HG03060 (cell line): ENCODE measurements at regions not wholly inside any gene's neighbourhood (a gene's known extent, or its start where the extent isn't known, plus 50 kb on each side); places are given as distances from the start of the nearest gene placed in this dataset.
A peak's percentile ranks its signal among the peaks of the same experiment; 100 is the strongest.

Source experiments
- ATAC-seq: cut with Tn5 transposase; IDR thresholded peaks from one replicate; pipeline ENCODE4 v1.9.1; 2021; ENCODE audit warnings: low read depth, moderate number of reproducible peaks; ENCODE audit not compliant: unreplicated experiment

DNA sequence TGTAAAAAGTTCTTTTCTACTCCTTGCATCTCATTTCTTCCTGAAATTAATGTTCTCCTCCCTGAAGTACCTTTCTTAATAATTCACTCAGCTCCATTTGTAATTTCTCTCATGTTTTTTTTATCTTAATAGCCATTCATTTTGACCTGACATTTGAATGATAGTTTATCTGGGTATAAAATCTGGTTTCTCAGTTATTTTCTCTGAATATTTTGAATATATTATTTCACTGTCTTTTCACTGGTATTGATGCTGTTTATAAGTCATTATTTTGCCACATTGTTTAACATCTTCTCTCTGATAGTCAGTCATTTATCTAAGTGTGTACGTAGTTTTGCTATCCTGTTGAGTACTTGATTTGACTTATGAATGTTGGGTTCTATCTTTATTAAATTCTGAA is 68.8 kb upstream of the ARHGAP18 start:
- no peak for ATAC-seq

DNA sequence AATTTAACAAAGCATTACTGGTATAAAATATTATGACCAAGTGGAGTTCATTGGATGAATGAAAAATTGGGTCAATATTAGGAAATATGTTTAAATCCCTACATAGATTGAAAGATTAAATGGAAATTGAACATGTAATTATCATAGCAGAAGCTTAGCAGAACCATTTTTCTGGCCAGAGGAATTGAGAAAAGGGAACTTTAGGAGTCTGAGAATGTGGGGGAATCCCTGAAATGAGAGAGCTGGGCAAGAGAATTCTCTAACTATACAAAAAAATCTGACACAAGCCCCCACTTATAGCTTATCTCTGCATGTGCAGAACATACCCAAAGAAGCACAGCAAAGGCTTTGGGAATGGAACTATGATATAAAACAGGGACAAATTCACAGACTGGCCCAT is 67.4 kb upstream of the ARHGAP18 start:
- ATAC-seq, result no peak

DNA sequence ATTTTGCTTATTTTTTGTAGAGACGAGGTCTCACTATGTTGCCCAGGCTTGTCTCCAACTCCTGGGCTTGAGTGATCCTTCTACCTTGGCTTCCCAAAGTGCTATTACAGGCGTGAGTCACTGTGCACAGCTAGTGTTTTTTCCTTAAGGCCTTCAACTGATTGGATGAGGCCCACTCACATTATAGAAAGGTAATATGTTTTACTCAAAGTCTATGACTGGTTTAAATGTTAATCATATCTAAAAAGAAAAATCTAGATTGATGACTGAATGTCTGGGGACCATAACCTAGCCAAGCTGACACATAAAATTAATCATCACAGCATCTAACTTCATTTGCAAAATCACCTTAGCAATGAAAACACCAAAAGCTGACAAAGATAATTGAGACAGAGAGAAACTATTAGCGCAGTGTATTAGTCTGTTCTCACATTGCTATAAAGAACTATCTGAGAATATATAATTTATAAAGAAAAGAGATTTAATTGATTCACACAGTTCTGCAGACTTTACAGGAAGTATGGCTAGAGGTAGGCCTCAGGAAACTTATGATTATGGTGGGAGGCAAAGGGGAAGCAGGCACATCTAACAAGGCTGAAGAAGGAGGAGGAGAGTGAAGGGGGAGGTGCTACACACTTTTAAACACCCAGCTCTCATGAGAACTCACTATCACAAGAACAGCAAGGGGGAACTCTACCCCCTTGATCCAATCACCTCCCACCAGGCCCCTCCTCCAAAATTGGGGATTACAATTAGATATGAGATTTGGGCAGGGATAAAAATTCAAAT is 66.8 kb upstream of the ARHGAP18 start:
- ATAC-seq, result no peak

DNA sequence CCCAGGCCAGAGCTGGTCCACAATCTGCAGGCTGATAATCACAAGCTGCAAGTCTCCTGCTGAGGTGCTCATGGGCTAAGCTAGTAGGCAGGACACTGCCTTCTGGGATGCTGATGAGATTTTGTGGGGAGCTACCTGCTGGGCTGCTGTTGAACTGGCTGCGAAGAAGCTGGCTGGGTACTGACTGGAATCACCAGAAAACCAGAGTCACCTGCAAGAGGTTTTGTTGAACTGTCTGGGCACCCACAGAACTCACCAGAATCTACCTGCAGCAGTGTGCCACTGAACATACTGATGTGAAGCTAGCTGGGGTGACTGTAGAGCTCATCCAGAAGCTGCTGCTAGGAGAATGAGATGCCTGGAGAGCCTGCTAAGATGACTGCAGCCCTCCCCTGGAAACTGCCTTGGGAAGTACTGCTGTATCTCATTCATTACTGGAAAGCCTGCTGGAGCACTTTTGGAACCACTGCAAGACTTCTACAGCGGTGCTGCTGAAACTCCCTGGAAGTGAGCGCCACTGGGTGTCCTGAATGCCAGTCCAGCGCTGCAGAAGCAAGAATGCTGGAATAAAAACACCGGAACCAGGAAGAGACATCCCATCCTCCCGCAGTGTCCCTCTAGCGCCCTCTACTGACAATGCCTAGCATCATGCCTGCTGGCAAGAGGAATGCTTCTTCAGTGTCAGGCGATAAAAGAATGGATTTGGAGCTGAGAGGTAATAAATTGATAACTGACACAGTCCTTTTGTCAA is 64.9 kb upstream of the ARHGAP18 start:
- ATAC-seq, result no peak

DNA sequence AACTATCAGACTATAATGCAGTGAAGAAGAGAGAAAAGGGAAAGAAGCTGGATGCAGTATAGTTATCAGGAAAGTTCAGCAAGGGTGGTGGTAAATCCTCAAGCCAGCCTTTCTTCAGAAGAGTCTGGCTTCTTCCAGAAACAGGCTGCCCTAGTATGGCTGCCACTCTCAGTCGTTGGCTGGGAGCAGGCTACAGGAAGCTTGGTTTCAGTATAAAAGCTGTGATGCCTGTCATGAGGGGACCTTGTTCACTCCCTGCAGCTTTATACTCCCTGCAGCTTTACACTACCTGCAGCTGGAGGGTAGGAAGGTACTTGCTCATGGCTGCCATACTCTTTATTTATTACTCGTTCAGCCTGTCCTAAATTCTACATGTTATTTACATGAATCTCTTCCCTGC is 63.3 kb upstream of the ARHGAP18 start:
- no peak for ATAC-seq

DNA sequence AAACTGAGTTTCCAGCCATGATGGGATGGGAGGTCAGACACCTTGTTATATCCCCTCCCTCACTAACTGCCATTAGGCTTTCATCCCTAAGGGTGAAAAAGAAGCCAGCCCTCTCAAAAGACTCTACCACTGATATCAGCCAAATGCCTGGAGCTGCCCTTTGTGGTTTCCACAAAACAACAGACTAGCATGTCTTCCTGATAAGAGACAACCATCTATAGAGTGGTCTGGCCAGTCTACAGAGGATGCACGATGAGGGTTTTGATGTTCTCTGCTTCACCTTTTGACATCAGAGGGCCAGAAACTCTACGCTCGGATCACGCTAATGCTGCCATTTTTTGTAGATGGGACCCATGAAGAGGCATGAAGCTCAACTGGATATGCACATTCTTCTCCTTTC is 61.7 kb upstream of the ARHGAP18 start:
- no peak for ATAC-seq

DNA sequence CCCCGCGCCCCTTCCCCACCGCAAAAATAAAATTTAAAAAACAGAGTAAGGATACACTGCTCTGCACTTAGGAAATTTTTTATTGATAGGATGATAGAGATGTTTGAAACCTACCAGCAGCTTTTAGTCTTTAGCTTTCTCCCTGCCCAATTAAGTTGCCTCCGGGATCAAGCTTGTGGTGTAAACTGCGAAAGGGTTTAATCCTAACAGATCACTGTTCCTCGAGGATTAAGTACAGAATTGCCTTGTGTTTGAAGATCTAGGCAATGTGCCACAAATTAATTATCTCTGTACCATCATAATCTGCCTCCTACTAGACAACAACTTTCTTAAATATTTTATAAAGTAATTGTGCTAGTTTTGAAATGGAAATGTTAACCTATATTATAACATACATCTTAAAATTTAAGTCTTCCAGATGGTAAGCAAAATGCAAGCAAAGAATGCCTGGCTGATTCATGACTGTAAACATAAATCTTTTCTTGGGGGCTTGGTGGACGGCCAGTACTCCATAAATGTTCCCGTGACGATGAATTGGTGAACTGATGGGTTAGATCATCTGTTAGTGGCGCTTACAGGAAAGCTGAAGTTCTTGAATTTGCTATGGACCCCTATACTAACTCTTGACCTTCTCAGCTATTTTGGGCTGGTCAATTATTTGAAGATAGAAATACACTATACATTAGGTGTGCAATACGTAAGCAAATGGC is 58.0 kb upstream of the ARHGAP18 start:
- no peak for ATAC-seq

DNA sequence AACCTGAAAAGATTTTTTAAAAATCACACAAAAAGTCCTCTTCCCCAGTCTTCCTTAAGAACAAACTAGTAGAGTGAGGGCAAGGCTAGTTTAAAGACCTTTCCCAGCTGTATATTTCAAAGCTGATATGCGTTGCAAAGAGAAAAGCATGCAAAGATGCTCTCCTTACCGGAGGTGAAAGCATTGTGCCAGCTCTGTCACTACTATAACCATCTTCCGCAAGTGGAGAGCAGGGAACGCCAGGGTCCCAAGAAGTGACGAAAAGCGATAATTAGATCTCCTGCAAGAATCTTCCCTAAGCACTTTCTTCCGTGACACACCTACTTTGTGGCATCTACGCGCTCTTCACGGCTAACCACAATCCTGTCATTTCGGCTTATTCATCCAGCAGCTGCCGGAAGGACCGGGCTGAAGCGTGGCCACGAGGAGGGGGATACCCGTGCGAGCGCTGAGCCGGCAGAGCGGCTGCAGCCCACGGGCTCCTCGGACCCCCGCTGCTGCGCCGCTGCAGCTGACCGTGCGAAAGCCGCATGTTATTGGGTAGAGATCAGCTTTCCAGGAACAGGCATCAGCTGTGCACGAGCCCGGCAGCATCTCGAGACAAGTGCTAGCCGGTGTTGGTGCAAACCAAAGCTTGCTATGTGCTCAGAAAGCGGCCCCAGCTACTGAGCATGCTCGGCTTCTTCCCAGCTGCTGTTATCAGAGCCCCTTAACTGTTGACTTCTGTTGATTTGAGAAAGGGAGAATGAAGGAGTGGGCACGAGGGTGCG is 57.2 kb upstream of the ARHGAP18 start:
- ATAC-seq, result peak; percentile 72

DNA sequence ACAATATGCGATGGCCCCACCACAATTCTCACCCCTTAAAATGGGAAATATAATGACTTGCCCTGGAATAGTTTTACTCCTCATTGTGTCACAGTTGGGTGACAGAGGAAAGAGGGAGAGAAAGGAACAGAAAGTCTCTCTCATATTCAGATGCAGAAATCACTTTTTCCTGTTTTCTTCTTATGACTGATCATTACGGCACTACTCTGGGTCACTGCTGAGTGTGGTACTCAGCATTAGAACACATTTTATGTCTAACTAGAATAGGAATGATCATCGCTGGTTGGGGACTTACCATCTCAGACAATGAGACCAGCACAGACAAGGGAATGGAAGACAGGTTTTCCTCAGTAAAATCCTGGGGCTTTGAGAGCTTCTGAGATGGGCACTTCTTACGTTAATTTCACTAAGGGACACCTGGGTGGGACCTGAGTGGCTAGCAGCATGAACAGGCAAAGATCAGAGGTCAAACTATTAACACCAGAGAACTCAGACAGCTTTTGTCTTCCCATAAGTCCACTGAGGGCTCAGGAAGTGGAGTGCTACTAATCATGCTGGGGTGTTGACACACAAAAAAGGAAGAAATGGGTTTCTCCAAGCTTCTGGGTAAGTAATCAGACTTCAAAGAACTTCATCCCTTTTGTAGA is 54.9 kb upstream of the ARHGAP18 start:
- ATAC-seq, result no peak

DNA sequence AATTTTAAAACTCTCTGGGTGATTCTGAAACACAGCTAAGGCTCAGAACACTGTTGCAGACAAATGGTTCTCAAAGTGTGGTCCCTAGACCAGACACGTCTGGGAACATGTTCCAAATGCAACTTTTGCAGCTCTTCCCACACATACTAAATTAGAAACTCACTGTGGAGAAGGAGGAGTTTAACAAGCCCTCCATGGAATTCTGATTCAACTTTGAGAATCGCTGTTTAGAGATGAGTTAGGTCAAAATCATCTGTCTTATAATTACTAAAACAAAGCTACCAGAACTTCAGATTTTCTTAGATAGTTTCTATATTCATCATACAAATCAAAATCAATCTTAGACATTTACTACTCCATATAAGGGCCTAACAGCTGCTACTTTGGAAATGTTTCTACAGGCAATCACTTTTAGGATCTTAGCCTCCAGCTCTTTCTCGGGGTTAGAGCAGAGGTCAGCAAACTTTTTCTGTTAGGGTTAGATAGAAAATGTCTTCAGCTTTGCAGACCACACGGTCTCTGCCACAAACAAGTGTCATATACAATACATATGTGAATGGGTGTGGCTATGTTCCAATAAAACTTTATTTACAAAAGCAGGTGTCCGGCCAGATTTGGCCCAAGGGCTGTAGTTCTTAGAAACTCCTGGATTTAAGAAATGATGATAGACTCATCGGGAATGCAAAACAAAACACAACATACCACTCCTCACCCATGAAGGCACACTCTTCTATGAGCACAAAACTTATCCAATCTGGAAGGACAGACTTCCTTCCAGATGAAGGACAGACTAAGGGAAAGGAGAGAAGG is 50.0 kb upstream of the ARHGAP18 start:
- no peak for ATAC-seq
